Left lung (tissue), 4 donors: ENCODE measurements at regions not wholly inside any gene's neighbourhood (a gene's known extent, or its start where the extent isn't known, plus 50 kb on each side); places are given as distances from the start of the nearest gene placed in this dataset.

Source experiments
- ATAC-seq: fragments of 200-7000 bp; cut with Tn5 transposase; one replicate; pipeline ENCODE4 v1.9.1; 2020; ENCODE audit warnings: moderate library complexity
- DNase-seq, 4 donors: peaks; one replicate each; pipeline ENCODE4 v3.0.0-alpha.2; 2013 to 2020
- H3K27ac ChIP-seq, 2 donors: fragments of 200-600 bp; sonication (generic) in 1 of 2; one replicate each; pipeline versions ENCODE4 v1.5.0 to v1.8.0; 2020 to 2021
- H3K27me3 ChIP-seq, 2 donors: fragments of 200-600 bp; sonication (generic) in 1 of 2; one replicate each; pipeline versions ENCODE4 v1.5.0 to v1.8.0; 2020 to 2021
- H3K36me3 ChIP-seq, 2 donors: fragments of 200-600 bp; sonication (generic) in 1 of 2; one replicate each; pipeline versions ENCODE4 v1.5.0 to v1.8.0; 2020 to 2021
- H3K4me1 ChIP-seq, 2 donors: fragments of 200-600 bp; one replicate each; pipeline ENCODE4 v1.8.0; 2021
- H3K4me3 ChIP-seq, 2 donors: fragments of 200-600 bp; sonication (generic) in 1 of 2; one replicate each; pipeline versions ENCODE4 v1.5.0 to v1.8.0; 2020 to 2021; ENCODE audit warnings: mild to moderate bottlenecking in 1 of 2
- H3K9me3 ChIP-seq, 2 donors: fragments of 200-600 bp; sonication (generic) in 1 of 2; one replicate each; pipeline versions ENCODE4 v1.5.0 to v1.8.0; 2020 to 2021
- intact Hi-C, 2 donors: fragments of 100-400 bp; cut with DNase I; formaldehyde crosslinking; loops; one replicate each; pipeline versions ENCODE4 v1.11.2 to v1.14.2; 2022
- TF ChIP-seq, protein P1 (sequence below), 2 donors: fragments of 200-600 bp; sonication (generic) in 1 of 2; IDR thresholded peaks; one replicate each; pipeline versions ENCODE4 v1.5.0 to v1.8.0; 2021; ENCODE audit warnings: antibody characterized with exemption in 2 of 2
- donor health status: DM: no; HTN: yes; CAD: no.
- donor health status: DM: no; HTN: no; CAD: no.

DNA sequence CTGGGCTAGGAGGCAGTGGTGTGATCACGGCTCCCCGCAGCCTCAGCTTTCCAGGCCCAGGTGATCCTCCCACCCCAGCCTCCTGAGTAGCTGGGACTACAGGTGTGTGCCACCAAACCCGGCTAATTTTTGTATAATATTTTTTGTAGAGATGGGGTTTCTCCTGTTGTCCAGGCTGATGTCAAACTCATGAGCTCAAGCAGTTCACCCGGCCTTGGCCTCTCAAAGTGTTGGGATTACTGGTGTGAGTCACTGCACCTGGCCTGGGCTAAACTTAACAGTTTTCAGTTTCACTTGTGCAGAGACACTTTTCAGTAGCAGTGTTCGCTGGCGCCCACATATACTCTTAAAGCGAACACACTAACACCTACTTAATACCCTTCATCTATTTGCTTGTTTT is 205.6 kb upstream of the ZNF608 start:
- Histone ChIP-seq H3K4me3 (no peak overlapping the region), H3K27ac (no peak overlapping the region), H3K36me3 (no peaks in the 10 kb centered on the region), H3K27me3 (no peaks in the 10 kb centered on the region), H3K4me1 (peaks cover 0 to 11% of the 10 kb centered on the region in 2 donors), H3K9me3 (no peaks in the 10 kb centered on the region)
- no peak for DNase-seq
- TF ChIP-seq, protein P1, sequence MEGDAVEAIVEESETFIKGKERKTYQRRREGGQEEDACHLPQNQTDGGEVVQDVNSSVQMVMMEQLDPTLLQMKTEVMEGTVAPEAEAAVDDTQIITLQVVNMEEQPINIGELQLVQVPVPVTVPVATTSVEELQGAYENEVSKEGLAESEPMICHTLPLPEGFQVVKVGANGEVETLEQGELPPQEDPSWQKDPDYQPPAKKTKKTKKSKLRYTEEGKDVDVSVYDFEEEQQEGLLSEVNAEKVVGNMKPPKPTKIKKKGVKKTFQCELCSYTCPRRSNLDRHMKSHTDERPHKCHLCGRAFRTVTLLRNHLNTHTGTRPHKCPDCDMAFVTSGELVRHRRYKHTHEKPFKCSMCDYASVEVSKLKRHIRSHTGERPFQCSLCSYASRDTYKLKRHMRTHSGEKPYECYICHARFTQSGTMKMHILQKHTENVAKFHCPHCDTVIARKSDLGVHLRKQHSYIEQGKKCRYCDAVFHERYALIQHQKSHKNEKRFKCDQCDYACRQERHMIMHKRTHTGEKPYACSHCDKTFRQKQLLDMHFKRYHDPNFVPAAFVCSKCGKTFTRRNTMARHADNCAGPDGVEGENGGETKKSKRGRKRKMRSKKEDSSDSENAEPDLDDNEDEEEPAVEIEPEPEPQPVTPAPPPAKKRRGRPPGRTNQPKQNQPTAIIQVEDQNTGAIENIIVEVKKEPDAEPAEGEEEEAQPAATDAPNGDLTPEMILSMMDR (IDR thresholded peaks at IDR 0.05): no peak
- ATAC-seq: peak; percentile 44
- intact Hi-C loops: no loop called here

DNA sequence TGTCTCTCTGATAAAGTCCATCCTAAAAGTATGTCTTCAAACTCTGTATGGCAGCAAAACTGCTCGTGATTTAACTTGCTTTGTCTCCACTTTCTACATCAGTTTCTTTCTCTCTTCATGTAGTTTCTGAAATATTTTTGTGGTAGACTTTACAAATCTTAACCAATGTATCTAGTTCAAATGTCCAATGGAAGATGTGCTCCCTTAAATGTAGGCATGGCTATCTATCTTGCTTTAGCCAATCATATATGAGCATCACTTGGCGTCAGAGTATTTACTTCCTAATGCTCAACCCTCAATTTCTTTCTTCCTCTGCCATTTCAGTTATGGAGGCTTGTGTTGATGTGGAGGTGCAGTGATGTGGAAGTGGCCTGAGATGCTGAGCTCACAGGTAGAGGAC is 206.1 kb upstream of the ZNF608 start:
- intact Hi-C loops: no loop called here
- TF ChIP-seq, protein P1 (IDR thresholded peaks at IDR 0.05): no peak

DNA sequence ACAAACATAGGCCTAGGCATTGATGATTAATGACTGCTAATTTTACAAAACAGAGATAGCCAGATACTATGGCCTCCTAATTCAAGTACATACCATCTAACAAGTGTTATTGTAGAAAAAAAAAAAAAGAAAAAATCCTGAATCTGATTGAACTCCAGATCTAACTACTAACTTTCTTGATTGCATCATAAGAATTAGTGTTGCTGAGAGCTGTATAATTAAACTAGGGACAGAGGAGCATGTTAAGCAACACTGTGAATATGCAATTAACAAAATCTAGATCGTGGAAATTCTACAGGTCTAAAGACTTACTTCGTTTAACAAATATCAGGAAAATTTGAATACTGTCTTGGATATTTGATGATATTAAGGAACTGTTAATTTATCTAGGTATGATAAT is 208.3 kb upstream of the ZNF608 start:
- TF ChIP-seq, protein P1 (IDR thresholded peaks at IDR 0.05): no peak
- no peak overlapping the region for H3K4me3 ChIP-seq
- H3K9me3 ChIP-seq: no peaks in the 10 kb centered on the region
- intact Hi-C loops: no loop called here
- no peaks in the 10 kb centered on the region for H3K27me3 ChIP-seq
- H3K4me1 ChIP-seq: no peaks in the 10 kb centered on the region
- no peak for DNase-seq
- no peak for ATAC-seq
- no peaks in the 10 kb centered on the region for H3K36me3 ChIP-seq
- H3K27ac ChIP-seq: no peak overlapping the region

More for the DNA sequence above, 206.1 kb upstream of the ZNF608 start:
- H3K4me3 ChIP-seq: no peak overlapping the region
- H3K27me3 ChIP-seq: no peaks in the 10 kb centered on the region
- no peaks in the 10 kb centered on the region for H3K9me3 ChIP-seq
- H3K4me1 ChIP-seq: peaks cover 0 to 11% of the 10 kb centered on the region in 2 donors
- H3K36me3 ChIP-seq: no peaks in the 10 kb centered on the region
- H3K27ac ChIP-seq: no peak overlapping the region
- DNase-seq (no peak), ATAC-seq (no peak)

GRCh38 chr5:124956471-124957029 is 210.1 kb upstream of the ZNF608 start:
- Histone ChIP-seq H3K4me3 (no peak overlapping the region), H3K27me3 (no peaks in the 10 kb centered on the region), H3K4me1 (no peaks in the 10 kb centered on the region), H3K36me3 (no peaks in the 10 kb centered on the region), H3K9me3 (no peaks in the 10 kb centered on the region), H3K27ac (no peak overlapping the region)
- intact Hi-C loops: no loop called here
- ATAC-seq (no peak), DNase-seq (no peak)
- TF ChIP-seq, protein P1 (IDR thresholded peaks at IDR 0.05): no peak

GRCh38 chr5:124957063-124957462 is 210.6 kb upstream of the ZNF608 start:
- TF ChIP-seq, protein P1 (IDR thresholded peaks at IDR 0.05): no peak
- no peak for DNase-seq
- H3K27ac ChIP-seq: no peak overlapping the region
- no peak overlapping the region for H3K4me3 ChIP-seq
- H3K4me1 ChIP-seq: no peaks in the 10 kb centered on the region
- intact Hi-C loops: no loop called here
- H3K36me3 ChIP-seq: no peaks in the 10 kb centered on the region
- H3K27me3 ChIP-seq: no peaks in the 10 kb centered on the region
- ATAC-seq: no peak
- H3K9me3 ChIP-seq: no peaks in the 10 kb centered on the region
